D721Med (cell line): ENCODE measurements at regions not wholly inside any gene's neighbourhood (a gene's known extent, or its start where the extent isn't known, plus 50 kb on each side); places are given as distances from the start of the nearest gene placed in this dataset.

Experiments used
- DNase-seq: peaks from one replicate; pipeline ENCODE4 v3.0.0; 2011; ENCODE audit warnings: low spot score; ENCODE audit not compliant: insufficient read length
- FAIRE-seq: peaks from 2 replicates; lab custom pipeline; 2011; peaks lifted over from hg19 to GRCh38; lab: Jason Lieb, UNC
- TF ChIP-seq, protein P1 (sequence below): IDR thresholded peaks from 2 replicates; pipeline ENCODE4 v1.5.1; 2012; ENCODE audit warnings: mild to moderate bottlenecking, control low read depth; ENCODE audit not compliant: insufficient read depth; ENCODE audit errors: missing control alignments

DNA sequence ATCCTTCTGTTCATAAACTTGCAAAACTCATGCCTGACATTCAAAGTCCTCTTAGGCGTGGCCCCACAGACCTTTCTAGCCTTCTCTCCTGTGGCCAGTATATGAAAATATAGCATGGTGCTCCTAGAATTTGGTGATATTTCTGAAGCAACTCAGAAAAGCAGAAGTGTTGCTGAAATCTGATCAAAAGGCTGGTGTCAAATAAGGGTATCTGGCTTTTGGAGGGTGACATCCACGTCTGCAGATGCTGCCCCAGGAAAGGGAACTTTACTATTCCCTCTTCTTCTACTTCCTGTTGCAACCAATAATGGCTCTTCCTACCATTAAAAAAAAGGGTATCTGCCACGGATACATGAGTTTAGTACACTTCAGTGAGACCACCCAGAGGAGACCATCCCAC, 83.9 kb upstream of the RPS6KA3 start:
- no peak for DNase-seq
- TF ChIP-seq, protein P1, sequence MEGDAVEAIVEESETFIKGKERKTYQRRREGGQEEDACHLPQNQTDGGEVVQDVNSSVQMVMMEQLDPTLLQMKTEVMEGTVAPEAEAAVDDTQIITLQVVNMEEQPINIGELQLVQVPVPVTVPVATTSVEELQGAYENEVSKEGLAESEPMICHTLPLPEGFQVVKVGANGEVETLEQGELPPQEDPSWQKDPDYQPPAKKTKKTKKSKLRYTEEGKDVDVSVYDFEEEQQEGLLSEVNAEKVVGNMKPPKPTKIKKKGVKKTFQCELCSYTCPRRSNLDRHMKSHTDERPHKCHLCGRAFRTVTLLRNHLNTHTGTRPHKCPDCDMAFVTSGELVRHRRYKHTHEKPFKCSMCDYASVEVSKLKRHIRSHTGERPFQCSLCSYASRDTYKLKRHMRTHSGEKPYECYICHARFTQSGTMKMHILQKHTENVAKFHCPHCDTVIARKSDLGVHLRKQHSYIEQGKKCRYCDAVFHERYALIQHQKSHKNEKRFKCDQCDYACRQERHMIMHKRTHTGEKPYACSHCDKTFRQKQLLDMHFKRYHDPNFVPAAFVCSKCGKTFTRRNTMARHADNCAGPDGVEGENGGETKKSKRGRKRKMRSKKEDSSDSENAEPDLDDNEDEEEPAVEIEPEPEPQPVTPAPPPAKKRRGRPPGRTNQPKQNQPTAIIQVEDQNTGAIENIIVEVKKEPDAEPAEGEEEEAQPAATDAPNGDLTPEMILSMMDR, result no peak
- FAIRE-seq, result no peak

DNA sequence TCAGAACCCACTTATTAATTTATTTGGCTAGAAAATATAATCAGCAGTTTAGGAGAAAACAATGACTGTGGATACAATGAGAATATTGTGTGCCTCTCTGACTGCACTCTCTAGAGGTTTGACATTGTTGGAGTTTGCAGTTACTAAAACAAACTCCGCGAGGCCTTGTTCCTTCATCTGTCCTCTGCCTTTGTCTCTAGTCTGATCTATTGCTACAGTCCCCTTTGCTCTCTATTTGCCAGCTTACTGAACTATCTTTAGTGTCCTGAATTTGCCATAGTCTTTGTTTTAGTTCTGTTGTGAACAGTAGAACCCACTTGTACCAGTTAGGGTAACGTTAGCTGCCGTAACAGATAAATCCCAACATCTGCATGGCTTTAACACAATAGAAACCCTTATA, 81.4 kb upstream of the RPS6KA3 start:
- TF ChIP-seq, protein P1, result no peak
- DNase-seq (no peak), FAIRE-seq (no peak)

DNA sequence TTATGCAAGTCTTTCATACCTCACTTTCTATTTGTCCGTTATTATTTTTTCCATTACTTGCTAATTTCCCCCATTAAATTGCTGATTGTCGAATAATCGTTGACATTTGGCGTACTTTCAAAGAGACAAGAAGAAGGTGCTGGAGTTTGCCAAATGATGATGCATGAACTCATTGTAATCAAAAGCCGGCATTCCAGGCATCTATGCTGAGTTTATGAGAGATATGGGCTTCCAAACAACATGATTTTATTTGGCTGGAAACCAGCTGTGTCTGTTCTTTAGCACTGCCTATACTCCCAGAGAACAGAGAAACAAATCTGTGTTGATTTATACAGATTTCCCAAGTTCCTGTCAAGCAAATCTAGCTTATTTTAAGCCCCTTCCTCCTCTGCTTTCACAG, 80.8 kb upstream of the RPS6KA3 start:
- FAIRE-seq, result no peak
- no peak for DNase-seq
- TF ChIP-seq, protein P1, result no peak

DNA sequence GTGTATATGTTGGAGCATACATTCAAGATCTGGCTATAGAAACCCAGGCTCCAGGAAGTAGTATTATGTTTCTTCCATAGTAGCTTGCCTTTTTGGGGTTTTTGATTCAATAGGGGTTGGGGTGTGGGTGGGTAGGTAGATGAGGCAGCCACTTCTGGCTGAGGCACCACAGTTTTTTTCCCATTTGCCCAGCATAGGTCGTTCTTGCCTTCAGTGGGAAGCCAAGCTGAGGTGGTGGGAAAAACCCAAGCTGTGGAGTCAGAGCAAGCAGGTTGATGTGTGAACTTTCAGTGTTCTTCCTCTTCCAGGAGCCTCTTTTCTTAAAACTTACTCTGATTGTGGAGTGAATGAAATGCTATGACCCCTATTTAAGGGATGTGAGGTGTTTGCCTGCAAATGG, 67.0 kb upstream of the RPS6KA3 start:
- DNase-seq (no peak), FAIRE-seq (no peak)
- TF ChIP-seq, protein P1, result no peak

DNA sequence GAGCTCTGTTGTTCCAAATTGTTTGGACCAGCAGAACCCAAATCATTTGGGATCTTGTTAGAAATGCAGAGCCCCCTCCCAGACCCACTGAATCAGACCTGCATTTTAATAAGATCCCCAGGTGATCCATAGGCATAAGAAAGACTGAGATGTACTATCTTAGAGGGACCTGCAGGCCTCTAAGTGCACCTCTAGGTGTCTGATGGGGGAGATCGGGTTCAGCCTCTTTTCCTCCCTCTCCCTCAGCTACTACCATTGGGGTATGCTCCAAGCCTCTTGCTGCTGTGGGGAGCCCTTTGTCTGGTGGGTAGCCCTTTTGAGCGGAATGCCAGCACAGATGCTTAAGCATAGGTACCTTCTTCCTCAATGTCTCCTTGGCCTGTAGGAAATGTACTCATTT, 63.8 kb upstream of the RPS6KA3 start:
- TF ChIP-seq, protein P1, result no peak
- no peak for DNase-seq
- FAIRE-seq, result no peak

DNA sequence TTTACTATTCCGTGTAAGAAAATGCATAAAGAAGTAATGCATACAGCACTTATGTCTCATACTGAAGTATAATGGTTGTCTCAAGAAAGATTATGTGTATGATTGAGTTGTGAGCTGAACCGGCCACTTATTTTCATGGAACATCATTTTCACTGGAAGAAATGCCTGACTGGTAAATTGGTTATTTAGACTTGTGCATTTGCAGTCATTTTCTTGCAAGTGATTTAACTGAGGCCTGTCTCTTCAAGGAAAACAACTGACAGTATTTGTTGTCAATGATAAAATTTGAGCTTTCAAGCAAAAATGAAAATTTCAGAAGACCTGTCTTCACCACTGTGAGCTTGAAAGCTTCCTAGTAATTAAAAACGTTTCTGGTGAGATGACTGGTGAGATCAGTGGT, 62.7 kb upstream of the RPS6KA3 start:
- TF ChIP-seq, protein P1, result no peak
- FAIRE-seq, result no peak
- DNase-seq, result no peak

DNA sequence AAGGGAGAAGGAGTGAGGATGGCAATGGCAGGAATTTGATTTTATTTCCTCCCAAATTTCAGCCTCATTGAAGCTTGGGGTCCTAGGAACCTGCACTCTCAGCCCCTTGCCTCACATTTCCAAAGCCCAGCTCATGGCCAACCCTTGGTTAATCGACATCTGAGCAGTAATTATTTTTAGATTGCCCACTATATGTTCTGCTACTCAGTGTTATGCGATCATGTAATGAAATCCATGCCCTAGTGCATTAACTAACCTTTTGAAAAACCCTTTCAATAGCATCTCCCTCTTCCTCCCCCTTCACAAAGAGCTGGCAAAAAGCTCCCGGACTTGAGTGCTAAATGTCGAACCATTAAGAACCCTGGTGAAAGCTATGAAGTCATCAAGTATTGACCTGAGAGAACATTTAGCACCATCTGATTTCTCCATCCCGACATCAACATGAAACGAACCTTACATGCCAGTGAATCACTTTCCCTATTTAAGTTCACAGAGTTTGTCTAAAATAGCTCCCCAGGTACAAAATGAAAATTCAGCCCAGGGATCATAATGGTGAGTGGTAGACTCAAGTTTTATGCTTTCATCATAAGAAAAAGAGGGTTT, 59.2 kb upstream of the RPS6KA3 start:
- no peak for DNase-seq
- FAIRE-seq, result no peak
- TF ChIP-seq, protein P1, result no peak
